MM.1S (cell line): ENCODE measurements at regions not wholly inside any gene's neighbourhood (a gene's known extent, or its start where the extent isn't known, plus 50 kb on each side); places are given as distances from the start of the nearest gene placed in this dataset.

Experiments
- DNase-seq: peaks from one replicate; pipeline ENCODE4 v3.0.0-alpha.2; 2015
- H2AFZ ChIP-seq: fragments of 300-600 bp; sonication (generic); 2 replicates; pipeline ENCODE4 v1.6.0; 2016; ENCODE audit warnings: antibody characterized with exemption, low read length
- H3F3A ChIP-seq: fragments of 300-600 bp; sonication (generic); 2 replicates; pipeline ENCODE4 v1.6.1; 2016; ENCODE audit warnings: mild to moderate bottlenecking, antibody characterized with exemption, low read length, moderate library complexity, mixed read lengths; ENCODE audit not compliant: insufficient read depth
- H3K27ac ChIP-seq: fragments of 300-600 bp; sonication (generic); 2 replicates; pipeline ENCODE4 v1.5.1; 2016; ENCODE audit warnings: mild to moderate bottlenecking, low read length
- H3K27me3 ChIP-seq: fragments of 300-600 bp; sonication (generic); replicated peaks from 2 replicates; pipeline ENCODE4 v1.6.0; 2016; ENCODE audit warnings: low read length; ENCODE audit not compliant: insufficient read depth
- H3K36me3 ChIP-seq: fragments of 300-600 bp; sonication (generic); replicated peaks from 2 replicates; pipeline ENCODE4 v1.6.1; 2016; ENCODE audit warnings: mild to moderate bottlenecking, low read length, mixed read lengths; ENCODE audit not compliant: insufficient read depth
- H3K4me1 ChIP-seq: fragments of 300-600 bp; sonication (generic); 2 replicates; pipeline ENCODE4 v1.6.1; 2016; ENCODE audit warnings: low read length, mixed read lengths
- H3K4me2 ChIP-seq: fragments of 300-600 bp; sonication (generic); 2 replicates; pipeline ENCODE4 v1.6.0; 2016; ENCODE audit warnings: low read depth, low read length
- H3K4me3 ChIP-seq: fragments of 300-600 bp; sonication (generic); 2 replicates; pipeline ENCODE4 v1.5.1; 2016; ENCODE audit warnings: low read length, mixed read lengths
- H3K79me2 ChIP-seq: fragments of 300-600 bp; sonication (generic); 2 replicates; pipeline ENCODE4 v1.6.1; 2016; ENCODE audit warnings: mixed run types, low read length, mixed read lengths
- H3K9ac ChIP-seq: fragments of 300-600 bp; sonication (generic); 2 replicates; pipeline ENCODE4 v1.6.1; 2016; ENCODE audit warnings: low read length, mixed read lengths
- H3K9me2 ChIP-seq: fragments of 300-600 bp; sonication (generic); replicated peaks from 2 replicates; pipeline ENCODE4 v1.6.1; 2016; ENCODE audit warnings: mild to moderate bottlenecking, low read length, mixed read lengths; ENCODE audit not compliant: insufficient read depth
- H3K9me3 ChIP-seq: fragments of 300-600 bp; sonication (generic); replicated peaks from 2 replicates; pipeline ENCODE4 v1.6.1; 2016; ENCODE audit warnings: mild to moderate bottlenecking, low read length, mixed read lengths; ENCODE audit not compliant: insufficient read depth
- H4K20me1 ChIP-seq: fragments of 300-600 bp; sonication (generic); 2 replicates; pipeline ENCODE4 v1.6.1; 2016; ENCODE audit warnings: mild to moderate bottlenecking, low read length, moderate library complexity, mixed read lengths; ENCODE audit not compliant: insufficient read depth
- CTCF ChIP-seq: fragments of 300-600 bp; sonication (generic); IDR thresholded peaks from 2 replicates; pipeline ENCODE4 v1.5.1; 2016; ENCODE audit warnings: antibody characterized with exemption, low read length, mixed read lengths
- EZH2 ChIP-seq: fragments of 300-600 bp; sonication (generic); optimal IDR thresholded peaks from 2 replicates; pipeline ENCODE3; 2017; ENCODE audit warnings: low read depth, mild to moderate bottlenecking, antibody characterized with exemption, low read length, mixed read lengths
- EZH2phosphoT487 ChIP-seq: fragments of 300-600 bp; sonication (generic); IDR thresholded peaks from 2 replicates; pipeline ENCODE4 v1.6.1; 2018; ENCODE audit warnings: antibody characterized with exemption, low read length

- Histone ChIP-seq H4K20me1 (no peaks in the 10 kb centered on the region), H3K9me2 (no peaks in the 10 kb centered on the region), H3K4me2 (no peak overlapping the region), H3K27ac (no peak overlapping the region), H3K9ac (no peak overlapping the region), H3K4me3 (no peak overlapping the region), H3K4me1 (no peaks in the 10 kb centered on the region), H3K36me3 (no peaks in the 10 kb centered on the region), H2AFZ (no peak overlapping the region), H3F3A (no peaks in the 10 kb centered on the region), H3K27me3 (no peaks in the 10 kb centered on the region), H3K79me2 (no peaks in the 10 kb centered on the region), H3K9me3 (no peaks in the 10 kb centered on the region)
- TF ChIP-seq EZH2phosphoT487 (no peak), EZH2 (no peak), CTCF (no peak)
- no peak for DNase-seq
Observed at GRCh38 chr7:136251826-136252225, 274.7 kb upstream of the MTPN start.

GRCh38 chr7:136247211-136247610, 270.1 kb upstream of the MTPN start:
- TF ChIP-seq EZH2phosphoT487 (no peak), EZH2 (no peak), CTCF (no peak)
- Histone ChIP-seq H4K20me1 (no peaks in the 10 kb centered on the region), H3K36me3 (no peaks in the 10 kb centered on the region), H3K27ac (no peak overlapping the region), H3K27me3 (no peaks in the 10 kb centered on the region), H3K4me2 (no peak overlapping the region), H3K9me3 (no peaks in the 10 kb centered on the region), H3F3A (no peaks in the 10 kb centered on the region), H3K4me3 (no peak overlapping the region), H3K9me2 (no peaks in the 10 kb centered on the region), H3K9ac (no peak overlapping the region), H3K4me1 (no peaks in the 10 kb centered on the region), H2AFZ (no peak overlapping the region), H3K79me2 (no peaks in the 10 kb centered on the region)
- DNase-seq, result no peak

GRCh38 chr7:136245327-136246004, 268.3 kb upstream of the MTPN start:
- no peak for DNase-seq
- Histone ChIP-seq H3K79me2 (no peaks in the 10 kb centered on the region), H3K9ac (no peak overlapping the region), H3K4me1 (no peaks in the 10 kb centered on the region), H4K20me1 (no peaks in the 10 kb centered on the region), H3F3A (no peaks in the 10 kb centered on the region), H3K4me3 (no peak overlapping the region), H3K4me2 (no peak overlapping the region), H3K9me3 (no peaks in the 10 kb centered on the region), H3K27me3 (no peaks in the 10 kb centered on the region), H3K27ac (no peak overlapping the region), H3K9me2 (no peaks in the 10 kb centered on the region), H2AFZ (no peak overlapping the region), H3K36me3 (no peaks in the 10 kb centered on the region)
- no peak for TF ChIP-seq EZH2phosphoT487
- TF ChIP-seq CTCF, result no peak
- TF ChIP-seq EZH2, result no peak
